K562 (cell line): ENCODE measurements at regions not wholly inside any gene's neighbourhood (a gene's known extent, or its start where the extent isn't known, plus 50 kb on each side); places are given as distances from the start of the nearest gene placed in this dataset.

Experiments used
- ATAC-seq: fragments of 200-7000 bp; cut with Tn5 transposase; 3 replicates; pipeline ENCODE4 v1.9.1; 2020; ENCODE audit warnings: moderate library complexity
- BruUV-seq: library from RNA; stranded (reverse); fragments of 400-500 nt; replicated peaks from 2 replicates; lab custom pipeline; 2021; lab: Mats Ljungman, UMichigan
- CTCF ChIA-PET: fragments of 300-600 bp; formaldehyde crosslinking; extraction: SDS; loops from one replicate; lab custom pipeline; 2021; ENCODE audit warnings: low intra/inter-chr PET ratio; lab: Yijun Ruan, JAX
- POLR2A ChIA-PET: fragments of 300-600, 350-650 bp; sonication (Branson Sonifier 250); formaldehyde crosslinking; extraction: SDS; loops from one replicate; lab custom pipeline; 2021; ENCODE audit warnings: antibody characterized with exemption, inconsistent platforms; lab: Yijun Ruan, JAX
- DNase-seq, 4 experiments: peaks; one replicate each; pipeline versions ENCODE4 v3.0.0 to v3.0.0-alpha.2; 2011 to 2018; ENCODE audit warnings: low spot score in 3 of 4, mixed read lengths in 3 of 4; ENCODE audit errors: extremely low read depth in 1 of 4
- FAIRE-seq: peaks from 2 replicates; lab custom pipeline; 2011; peaks lifted over from hg19 to GRCh38; lab: Jason Lieb, UNC
- H2AFZ ChIP-seq: 2 replicates; pipeline ENCODE4 v1.6.0; 2011; ENCODE audit warnings: low read depth, low read length, control low read depth, inconsistent platforms
- H3K27ac ChIP-seq: fragments of 200-600 bp; 3 replicates; pipeline ENCODE4 v1.8.0; 2011; ENCODE audit warnings: low read depth, mild to moderate bottlenecking, control low read depth, inconsistent platforms, low read length, moderate library complexity, mixed read lengths; ENCODE audit errors: extremely low read depth
- H3K27me3 ChIP-seq, 2 experiments: fragments of 300-600 bp in 1 of 2; 2 replicates in 1 of 2; 3 replicates in 1 of 2; pipeline versions ENCODE4 v1.6.0 to v1.8.0; 2011; ENCODE audit warnings: inconsistent platforms in 2 of 2, low read length in 2 of 2, mild to moderate bottlenecking in 1 of 2, mixed read lengths in 1 of 2, moderate library complexity in 1 of 2; ENCODE audit not compliant: control insufficient read depth in 2 of 2, insufficient read depth in 2 of 2
- H3K36me3 ChIP-seq: fragments of 300-600 bp; 3 replicates; pipeline ENCODE4 v1.8.0; 2011; ENCODE audit warnings: mild to moderate bottlenecking, low read length, inconsistent platforms; ENCODE audit not compliant: control insufficient read depth, insufficient read depth
- H3K4me1 ChIP-seq, 2 experiments: fragments of 200-600 bp in 1 of 2; replicated peaks in 1 of 2; 2 replicates in 1 of 2; 3 replicates in 1 of 2; pipeline versions ENCODE4 v1.5.1 to v1.8.0; 2011; ENCODE audit warnings: inconsistent platforms in 2 of 2, low read length in 2 of 2, mild to moderate bottlenecking in 1 of 2, mixed read lengths in 1 of 2, moderate library complexity in 1 of 2; ENCODE audit not compliant: control insufficient read depth in 2 of 2, insufficient read depth in 2 of 2
- H3K4me2 ChIP-seq: 2 replicates; pipeline ENCODE4 v1.6.1; 2011; ENCODE audit warnings: low read length, control low read depth, inconsistent platforms, mixed read lengths; ENCODE audit not compliant: insufficient read depth
- H3K4me3 ChIP-seq: fragments of 200-600 bp; sonication (generic), shearing (Covaris generic); 2 replicates; pipeline ENCODE4 v1.5.1; 2016; ENCODE audit warnings: control low read depth, inconsistent platforms
- H3K79me2 ChIP-seq: fragments of 200-600 bp; 3 replicates; pipeline ENCODE4 v1.8.0; 2011; ENCODE audit warnings: low read length, inconsistent platforms; ENCODE audit not compliant: control insufficient read depth, insufficient read depth
- H3K9ac ChIP-seq, 2 experiments: 2 replicates each; pipeline versions ENCODE4 v1.6.0 to v1.6.1; 2011; ENCODE audit warnings: low read depth in 2 of 2, low read length in 2 of 2, control low read depth in 1 of 2, inconsistent platforms in 1 of 2, mild to moderate bottlenecking in 1 of 2, mixed read lengths in 1 of 2; ENCODE audit not compliant: insufficient read depth in 1 of 2
- H3K9me1 ChIP-seq: one replicate; pipeline ENCODE4 v1.6.0; 2011; ENCODE audit warnings: inconsistent platforms, mild to moderate bottlenecking, low read length, moderate library complexity; ENCODE audit not compliant: control insufficient read depth, insufficient read depth
- H3K9me3 ChIP-seq: replicated peaks from 2 replicates; pipeline ENCODE4 v1.5.1; 2011; ENCODE audit warnings: low read depth, low read length, inconsistent platforms; ENCODE audit not compliant: control insufficient read depth, insufficient read depth
- H4K20me1 ChIP-seq: replicated peaks from 2 replicates; pipeline ENCODE4 v1.6.1; 2011; ENCODE audit warnings: low read length, inconsistent platforms, mixed read lengths; ENCODE audit not compliant: control insufficient read depth, insufficient read depth
- ARID2 ChIP-seq: fragments of 450-650 bp; IDR thresholded peaks from 2 replicates; pipeline ENCODE4 v1.6.1; 2017; ENCODE audit warnings: antibody characterized with exemption, mild to moderate bottlenecking
- COPS2 ChIP-seq: fragments of 450-650 bp; conservative IDR thresholded peaks from 2 replicates; pipeline ENCODE4 v1.6.1; 2016; ENCODE audit warnings: mild to moderate bottlenecking, moderate library complexity
- KDM1A ChIP-seq, 2 experiments: fragments of 450-650 bp; IDR thresholded peaks; 2 replicates each; pipeline ENCODE4 v1.6.1; 2016; ENCODE audit warnings: mild to moderate bottlenecking in 2 of 2
- KDM2B ChIP-seq: fragments of 250-450 bp; sonication (Bioruptor Pico); IDR thresholded peaks from 2 replicates; pipeline ENCODE4 v1.8.0; 2021; ENCODE audit warnings: mild to moderate bottlenecking, moderate library complexity
- MXI1 ChIP-seq: IDR thresholded peaks from 2 replicates; pipeline ENCODE4 v1.6.1; 2011; ENCODE audit warnings: low read depth, mild to moderate bottlenecking, improper control_type of control experiment, low read length
- NR2C2 ChIP-seq, 2 experiments: fragments of 200-800 bp in 1 of 2; sonication (Bioruptor generic) in 1 of 2; sonication (generic) in 1 of 2; formaldehyde crosslinking in 1 of 2; IDR thresholded peaks; 2 replicates each; pipeline versions ENCODE4 v1.6.1 to v1.8.0; 2016 to 2022; ENCODE audit warnings: mild to moderate bottlenecking in 1 of 2, missing compliant biosample characterization in 1 of 2, missing genetic modification characterization in 1 of 2, missing genetic modification reagents in 1 of 2
- NR2F6 ChIP-seq: fragments of 450-650 bp; formaldehyde crosslinking; IDR thresholded peaks from 2 replicates; pipeline ENCODE4 v1.4.0; 2020; ENCODE audit warnings: mild to moderate bottlenecking
- POLR3G ChIP-seq: IDR thresholded peaks from 2 replicates; pipeline ENCODE4 v1.6.1; 2011; ENCODE audit not compliant: insufficient read length, insufficient replicate concordance; ENCODE audit errors: extremely low read depth
- PTTG1 ChIP-seq: fragments of 450-650 bp; IDR thresholded peaks from 2 replicates; pipeline ENCODE4 v1.6.1; 2016; ENCODE audit warnings: low read depth, mild to moderate bottlenecking, missing genetic modification characterization, missing compliant biosample characterization
- TAF1 ChIP-seq: IDR thresholded peaks from 2 replicates; pipeline ENCODE4 v1.6.1; 2011; ENCODE audit warnings: mild to moderate bottlenecking, low read length, moderate library complexity; ENCODE audit not compliant: insufficient read depth, control insufficient read depth, severe bottlenecking; ENCODE audit errors: extremely low read depth
- YY1 ChIP-seq, 3 experiments: IDR thresholded peaks; 2 replicates each; pipeline ENCODE4 v1.6.1; 2011; ENCODE audit warnings: low read length in 2 of 3, mild to moderate bottlenecking in 2 of 3, moderate library complexity in 2 of 3, borderline replicate concordance in 1 of 3, control low read depth in 1 of 3, low read depth in 1 of 3; ENCODE audit not compliant: insufficient read depth in 3 of 3, insufficient replicate concordance in 2 of 3, control insufficient read depth in 1 of 3, insufficient read length in 1 of 3; ENCODE audit errors: extremely low read depth in 1 of 3
- ZFP1 ChIP-seq: fragments of 450-650 bp; formaldehyde crosslinking; IDR thresholded peaks from 2 replicates; pipeline ENCODE4 v1.4.0; 2020; ENCODE audit warnings: mild to moderate bottlenecking, mixed read lengths
- ZFP30 ChIP-seq: fragments of 250-450 bp; sonication (Bioruptor Pico); IDR thresholded peaks from 2 replicates; pipeline ENCODE4 v1.8.0; 2022; ENCODE audit warnings: moderate library complexity, mild to moderate bottlenecking, inconsistent platforms, borderline replicate concordance
- ZNF41 ChIP-seq: fragments of 250-450 bp; sonication (Bioruptor Pico); conservative IDR thresholded peaks from 2 replicates; pipeline ENCODE4 v1.4.0; 2020; ENCODE audit warnings: mild to moderate bottlenecking
- ZSCAN29 ChIP-seq: fragments of 450-650 bp; IDR thresholded peaks from 2 replicates; pipeline ENCODE4 v1.6.1; 2017
- WGBS: fragments of 100-300 bp; shearing (Covaris generic); methylation state at CpG from one replicate; pipeline ENCODE4 v1.1.6; 2016; ENCODE audit warnings: low coverage, mixed read lengths; ENCODE audit not compliant: insufficient coverage; ENCODE audit errors: missing lambda C conversion rate; 5-methylcytosine and 5-hydroxymethylcytosine counted together
- in situ Hi-C: fragments of 300-500 bp; cut with MboI; formaldehyde crosslinking; loops from 4 replicates; pipeline ENCODE4 v1.15.0; 2018; ENCODE audit warnings: inconsistent platforms, mixed read lengths
- intact Hi-C: fragments of 100-400 bp; cut with micrococcal nuclease; formaldehyde crosslinking; loops from 2 replicates; pipeline ENCODE4 v1.14.2; 2022

- Histone ChIP-seq H3K4me1 (no peaks in the 10 kb centered on the region), H3K4me2 (no peak overlapping the region), H4K20me1 (no peaks in the 10 kb centered on the region), H3K4me3 (no peak overlapping the region), H3K9me3 (no peaks in the 10 kb centered on the region), H3K9me1 (no peaks in the 10 kb centered on the region), H3K36me3 (no peaks in the 10 kb centered on the region), H3K27me3 (no peaks in the 10 kb centered on the region), H3K27ac (no peak overlapping the region), H3K79me2 (no peaks in the 10 kb centered on the region), H3K9ac (no peak overlapping the region), H2AFZ (no peak overlapping the region)
- no TSS peak for BruUV-seq
- no peak for TF ChIP-seq KDM1A (IDR thresholded peaks at IDR 0.05)
- no peak for TF ChIP-seq MXI1
- TF ChIP-seq YY1 (IDR thresholded peaks at IDR 0.05; ENCODE audit: borderline replicate concordance in 1 of 3, control insufficient read depth in 1 of 3, extremely low read depth in 1 of 3, insufficient read depth in 3 of 3, insufficient read length in 1 of 3, insufficient replicate concordance in 2 of 3, low read depth in 1 of 3, low read length in 2 of 3), result no peak
- TF ChIP-seq NR2F6 (CRISPR knock-in tag), result no peak
- TF ChIP-seq ZNF41 (CRISPR knock-in tag), result no peak
- no peak for TF ChIP-seq PTTG1 (tag)
- TF ChIP-seq POLR3G, result no peak
- no peak for TF ChIP-seq ZFP1 (CRISPR knock-in tag)
- no peak for TF ChIP-seq COPS2
- no peak for TF ChIP-seq ZFP30 (CRISPR knock-in tag)
- no peak for TF ChIP-seq NR2C2 (CRISPR knock-in tag; IDR thresholded peaks at IDR 0.05)
- TF ChIP-seq NR2C2 (tag; IDR thresholded peaks at IDR 0.05), result no peak
- no peak for TF ChIP-seq KDM2B (CRISPR knock-in tag)
- TF ChIP-seq ZSCAN29, result no peak
- TF ChIP-seq ARID2, result no peak
- TF ChIP-seq TAF1, result no peak
- intact Hi-C loops (no loop called here), in situ Hi-C loops (no loop called here)
- DNase-seq, result no peak
- no peak for ATAC-seq
- no peak for FAIRE-seq
- POLR2A ChIA-PET, result no interaction called here
- CTCF ChIA-PET, result no interaction called here
- 29% methylated on average over 1 of the region's 4 CpGs for WGBS
Observed at GRCh38 chr13:75932636-75933035, 296.5 kb downstream of the LMO7 start.
